ENCODE measurements at regions not wholly inside any gene's neighbourhood (a gene's known extent, or its start where the extent isn't known, plus 50 kb on each side); places are given as distances from the start of the nearest gene placed in this dataset.

DNA sequence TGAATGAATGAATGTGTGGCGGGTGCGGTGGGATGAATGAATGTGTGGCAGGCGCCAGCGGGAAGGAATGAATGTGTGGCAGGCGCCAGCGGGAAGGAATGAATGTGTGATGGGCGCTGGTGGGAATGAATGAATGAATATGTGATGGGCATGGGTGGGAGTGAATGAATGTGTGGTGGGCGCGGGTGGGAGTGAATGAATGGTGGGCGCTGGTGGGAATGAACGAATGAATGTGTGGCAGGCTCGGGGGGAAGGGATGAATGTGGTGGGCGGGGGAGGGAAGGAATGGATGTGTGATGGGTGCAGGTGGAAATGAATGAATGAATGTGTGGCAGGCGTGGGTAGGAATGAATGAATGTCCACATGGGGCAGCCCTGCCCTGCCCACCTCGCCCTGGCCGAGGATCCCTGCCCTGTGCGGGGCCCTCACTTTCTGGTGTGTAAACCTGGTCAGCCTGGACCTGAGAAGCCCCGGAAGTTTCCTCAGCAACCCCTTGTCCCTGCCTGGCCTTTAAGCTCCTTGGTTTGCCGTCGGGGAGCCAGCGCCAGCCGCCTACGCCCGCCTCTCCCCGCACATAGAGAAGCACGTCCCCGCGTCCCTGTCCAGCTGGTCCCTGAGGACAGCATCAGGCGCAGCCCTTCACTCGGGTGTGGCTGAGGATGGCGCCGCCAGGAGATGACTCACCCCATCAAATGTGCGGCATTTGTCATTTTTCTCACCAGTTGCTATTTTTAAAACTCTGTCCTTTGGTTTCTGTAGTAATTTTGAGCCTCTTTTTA lies 112.8 kb upstream of the LRPAP1 start:
- DNase-seq (ENCODE audit: low spot score) = no peak
- in situ Hi-C loops (cut with MboI; ENCODE audit: low sequenced_read_pairs, unreplicated experiment) = no loop called here
- TF ChIP-seq CTCF (IDR thresholded peaks at IDR 0.05; ENCODE audit: borderline replicate concordance, control extremely low read depth, extremely low read depth, insufficient read depth, missing control alignments) = no peak

- DNase-seq (ENCODE audit: low spot score) = no peak
- in situ Hi-C loops (cut with MboI; ENCODE audit: low sequenced_read_pairs, unreplicated experiment) = no loop called here
- no peak for TF ChIP-seq CTCF (IDR thresholded peaks at IDR 0.05; ENCODE audit: borderline replicate concordance, control extremely low read depth, extremely low read depth, insufficient read depth, missing control alignments)
Measured at GRCh38 chr4:3643518-3644433, 111.6 kb upstream of the LRPAP1 start.

DNA sequence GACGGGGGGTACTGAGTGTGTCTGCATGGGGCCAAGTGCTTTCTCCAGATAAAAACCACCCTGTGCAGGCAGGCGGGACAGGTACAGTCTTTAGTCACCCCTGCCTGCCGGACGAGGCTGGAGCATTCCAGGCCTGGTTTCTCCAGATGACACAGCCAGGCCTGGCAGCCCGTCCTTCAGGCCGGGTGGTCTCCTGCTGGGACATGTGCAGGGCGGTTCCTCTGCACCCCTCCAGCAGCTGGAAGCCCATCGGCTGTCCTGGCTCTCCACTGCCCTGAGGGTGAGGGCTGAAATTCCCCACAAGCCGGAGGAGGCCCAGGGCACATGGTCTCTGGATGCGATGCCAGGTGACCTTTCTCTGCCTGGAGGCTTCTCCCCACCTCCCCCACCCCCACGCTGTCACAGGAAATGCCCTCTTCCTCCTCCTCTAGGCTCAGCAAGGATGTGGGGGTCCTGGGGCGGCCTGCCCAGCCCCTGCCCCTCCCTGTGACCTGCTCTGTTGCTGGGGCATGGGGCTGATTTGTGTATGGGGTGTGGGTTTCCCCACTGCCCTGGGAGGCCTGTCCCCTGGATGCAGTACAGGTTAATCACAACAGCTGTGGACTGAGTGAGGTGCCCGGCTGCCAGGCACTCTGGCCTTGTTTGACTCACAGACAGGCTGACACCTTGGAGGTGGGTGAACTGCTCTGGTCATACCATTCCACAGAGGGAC lies 110.7 kb upstream of the LRPAP1 start:
- TF ChIP-seq CTCF (IDR thresholded peaks at IDR 0.05; ENCODE audit: borderline replicate concordance, control extremely low read depth, extremely low read depth, insufficient read depth, missing control alignments) = no peak
- no peak for DNase-seq (ENCODE audit: low spot score)
- in situ Hi-C loops (cut with MboI; ENCODE audit: low sequenced_read_pairs, unreplicated experiment) = no loop called here

- TF ChIP-seq CTCF (IDR thresholded peaks at IDR 0.05; ENCODE audit: borderline replicate concordance, control extremely low read depth, extremely low read depth, insufficient read depth, missing control alignments) = no peak
- in situ Hi-C loops (cut with MboI; ENCODE audit: low sequenced_read_pairs, unreplicated experiment) = no loop called here
- DNase-seq (ENCODE audit: low spot score) = no peak
Measured at GRCh38 chr4:3642056-3642630, 109.9 kb upstream of the LRPAP1 start.

- no peak for TF ChIP-seq CTCF (IDR thresholded peaks at IDR 0.05; ENCODE audit: borderline replicate concordance, control extremely low read depth, extremely low read depth, insufficient read depth, missing control alignments)
- in situ Hi-C loops (cut with MboI; ENCODE audit: low sequenced_read_pairs, unreplicated experiment) = no loop called here
- DNase-seq (ENCODE audit: low spot score) = no peak
Measured at GRCh38 chr4:3641501-3641900, 109.3 kb upstream of the LRPAP1 start.

- no peak for TF ChIP-seq CTCF (IDR thresholded peaks at IDR 0.05; ENCODE audit: borderline replicate concordance, control extremely low read depth, extremely low read depth, insufficient read depth, missing control alignments)
- in situ Hi-C loops (cut with MboI; ENCODE audit: low sequenced_read_pairs, unreplicated experiment) = no loop called here
- no peak for DNase-seq (ENCODE audit: low spot score)
Measured at GRCh38 chr4:3640587-3640962, 108.4 kb upstream of the LRPAP1 start.

Measured in GM13976 (cell line).